GM21619 (cell line): ENCODE measurements at regions not wholly inside any gene's neighbourhood (a gene's known extent, or its start where the extent isn't known, plus 50 kb on each side); places are given as distances from the start of the nearest gene placed in this dataset.

ENCODE experiments used
- ATAC-seq: cut with Tn5 transposase; IDR thresholded peaks from one replicate; pipeline ENCODE4 v1.9.1; 2021; ENCODE audit not compliant: unreplicated experiment

DNA sequence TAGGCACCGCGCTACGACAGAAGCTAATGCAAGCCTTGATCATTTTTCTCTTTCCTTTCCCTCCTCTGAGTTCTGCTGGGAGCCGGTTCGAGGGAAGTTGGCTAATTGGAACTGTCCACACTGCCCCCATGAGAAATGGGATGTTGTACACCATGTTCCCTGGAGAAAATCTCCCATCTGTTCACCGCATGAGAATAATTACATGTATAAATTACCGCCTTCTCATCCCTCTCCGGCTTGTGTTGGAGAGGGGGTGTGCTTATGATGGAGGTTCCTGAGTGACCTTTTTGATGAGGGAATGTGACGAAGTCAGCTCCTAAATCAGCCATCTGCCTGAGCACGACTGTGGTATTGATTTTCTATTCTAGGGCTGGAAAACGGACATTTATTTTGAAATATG is 320.2 kb upstream of the SULF2 start:
- ATAC-seq: no peak

DNA sequence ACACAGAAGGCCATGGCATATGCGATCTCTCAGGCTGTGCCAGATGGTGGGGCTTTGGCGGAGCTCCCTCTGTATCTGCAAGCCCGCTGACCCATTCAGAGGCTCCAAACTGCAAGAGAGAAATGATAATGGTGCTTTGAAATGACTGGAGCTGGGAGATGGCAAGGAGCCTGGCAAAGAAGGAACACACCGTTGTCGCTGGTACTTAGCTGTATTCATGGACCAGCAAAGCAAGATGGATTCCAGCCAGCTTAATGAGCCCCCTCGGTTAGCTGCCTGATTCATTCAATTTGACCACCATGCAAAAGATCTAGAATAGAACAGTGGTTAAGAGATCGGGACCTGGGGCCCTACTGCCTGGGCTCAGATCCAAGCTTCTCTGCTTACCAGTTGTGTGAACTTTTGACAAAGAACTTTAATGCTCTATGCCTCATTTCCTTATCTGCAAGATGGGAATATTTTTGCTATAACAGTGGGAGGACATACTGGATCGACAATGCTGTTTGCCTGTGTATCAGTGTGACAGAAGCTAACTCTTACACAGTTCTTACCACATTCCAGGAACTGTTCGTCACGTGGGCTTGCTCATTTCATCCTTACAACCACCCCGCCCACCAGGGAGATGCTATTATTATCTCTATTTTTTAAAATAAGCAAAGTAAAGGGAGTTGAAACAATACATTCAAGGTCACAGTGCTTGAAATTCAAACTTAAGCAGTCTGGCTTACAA is 317.8 kb upstream of the SULF2 start:
- ATAC-seq: no peak

DNA sequence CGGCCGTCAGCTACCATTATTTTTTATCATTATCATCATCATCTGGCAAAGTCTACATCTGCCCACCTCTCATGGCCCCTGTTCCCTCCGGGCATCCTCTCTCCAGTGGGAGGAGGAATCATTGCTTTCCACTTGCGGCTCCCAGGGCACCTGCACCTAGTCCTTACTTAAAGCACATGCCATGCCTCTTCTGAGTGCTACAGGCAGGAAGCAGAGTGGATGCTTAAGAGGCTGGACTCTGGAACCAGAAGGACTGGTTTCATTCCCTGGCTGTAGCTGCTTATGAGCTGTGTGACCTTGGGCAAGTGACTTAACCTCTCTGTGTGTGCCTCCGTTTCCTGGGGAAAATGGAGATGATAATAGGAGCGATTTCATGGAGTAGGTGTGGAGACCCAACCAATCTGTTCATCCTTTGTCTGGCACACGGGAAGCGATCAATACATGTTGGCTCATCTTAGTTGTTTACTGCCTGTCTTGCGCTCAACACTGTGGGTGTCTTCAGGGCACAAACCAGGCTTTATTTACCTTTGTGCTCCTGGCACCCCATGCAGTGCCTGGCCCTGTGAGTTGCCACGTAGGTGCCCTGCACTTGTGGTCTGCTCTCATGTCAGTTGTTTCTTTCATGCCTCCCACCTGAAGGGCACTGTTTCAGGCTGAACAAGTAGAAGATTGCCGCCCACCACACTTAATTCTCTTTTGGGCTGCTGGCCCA is 317.0 kb upstream of the SULF2 start:
- no peak for ATAC-seq

DNA sequence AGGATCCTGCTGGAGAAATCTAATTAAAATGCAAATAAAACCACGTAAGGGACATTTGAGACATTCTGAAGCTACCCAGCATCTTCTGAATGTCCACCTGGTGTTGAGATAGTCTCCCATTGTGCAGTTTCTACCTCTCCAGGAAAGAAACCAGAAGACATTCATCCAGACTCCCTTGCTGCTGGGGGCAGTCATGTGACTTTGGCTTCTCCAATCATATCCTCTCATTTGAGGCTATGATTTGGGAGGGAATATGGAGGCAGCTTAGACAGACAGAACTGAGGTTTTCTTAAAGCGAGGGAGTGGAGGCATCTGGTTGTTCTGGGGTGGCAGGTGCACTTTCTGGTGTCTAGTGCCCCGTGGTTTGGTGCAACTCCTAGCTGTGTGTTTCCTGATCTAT is 315.2 kb upstream of the SULF2 start:
- no peak for ATAC-seq

DNA sequence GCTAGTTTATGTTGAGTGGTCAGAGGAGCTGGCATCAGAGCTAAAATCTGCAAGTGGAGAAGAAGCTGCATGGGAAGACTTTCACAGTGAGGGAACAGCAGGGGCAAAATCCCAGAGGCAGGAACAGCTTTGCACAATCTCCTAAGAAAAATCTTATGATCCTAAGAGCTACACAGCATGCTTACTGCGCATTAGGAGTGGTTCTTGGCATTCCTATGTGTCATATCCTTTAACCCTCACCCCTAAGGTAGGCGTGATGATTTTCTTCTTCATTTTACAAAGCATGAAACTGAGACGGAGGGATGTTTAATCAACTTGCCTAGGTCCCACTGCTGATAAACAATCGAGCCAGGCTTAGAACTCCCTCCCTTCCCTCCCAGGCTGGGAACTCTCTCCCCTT is 313.6 kb upstream of the SULF2 start:
- no peak for ATAC-seq

DNA sequence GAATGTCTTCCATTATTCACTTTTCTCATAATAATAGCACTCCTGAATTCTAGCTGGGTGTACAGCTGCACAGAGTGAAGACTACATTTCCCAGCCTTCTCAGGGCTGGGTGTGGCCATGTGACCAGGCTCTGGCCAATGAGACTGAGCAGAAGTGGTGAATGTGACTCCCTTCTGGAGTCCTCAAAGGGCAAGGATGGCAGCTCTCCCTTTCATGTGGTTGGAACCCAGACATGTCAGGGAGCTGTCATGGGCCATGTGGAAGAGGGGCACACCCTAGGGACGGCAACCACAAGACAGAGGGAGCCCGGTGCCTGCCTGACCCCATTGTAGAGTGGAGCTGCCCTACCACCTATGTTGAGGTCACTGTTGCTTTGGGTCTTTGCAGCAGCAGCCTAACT is 312.8 kb upstream of the SULF2 start:
- ATAC-seq: no peak

DNA sequence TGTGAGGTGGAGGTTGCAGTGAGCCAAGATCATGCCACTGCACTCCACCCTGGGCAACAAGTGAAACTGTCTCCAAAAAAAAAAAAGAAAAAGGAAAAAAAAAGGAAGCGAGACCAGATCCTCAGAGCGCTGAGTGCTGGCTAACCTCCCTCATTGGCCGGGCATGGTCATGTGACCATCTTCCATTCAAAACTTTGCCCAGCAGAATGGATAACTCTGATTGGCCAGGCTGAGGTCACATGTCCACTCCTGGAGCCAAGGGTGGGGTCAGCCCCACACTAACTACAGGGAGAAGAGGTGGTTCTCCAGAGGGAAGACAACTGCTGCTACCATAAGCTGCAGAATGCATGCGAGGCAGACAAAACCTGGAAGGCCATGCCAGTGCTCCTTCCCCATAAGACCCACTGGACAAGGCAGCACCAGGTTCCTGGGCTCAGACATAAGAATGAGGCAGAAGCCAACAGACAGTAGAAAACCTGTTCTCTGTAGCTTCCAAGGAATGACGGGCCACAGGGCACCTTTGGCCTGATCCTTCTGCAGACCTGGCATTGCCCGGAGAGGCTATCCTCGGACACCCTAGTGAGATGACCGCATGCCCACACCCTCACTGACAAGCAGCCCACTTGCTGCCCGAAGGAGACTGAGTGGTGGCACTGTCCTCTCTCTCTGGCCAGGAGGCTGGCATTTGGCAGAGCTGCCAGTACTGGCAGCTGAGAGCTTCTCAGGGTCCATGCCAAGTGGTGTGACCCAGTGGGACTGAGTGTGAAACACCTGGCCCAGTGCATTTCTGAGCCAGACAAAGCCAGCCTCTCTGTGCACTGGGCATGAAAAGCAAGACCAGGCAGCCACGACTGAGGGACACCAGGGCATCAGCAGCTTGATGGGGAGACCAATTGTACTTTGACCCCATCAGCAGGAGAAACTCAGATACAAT is 311.9 kb upstream of the SULF2 start:
- no peak for ATAC-seq

DNA sequence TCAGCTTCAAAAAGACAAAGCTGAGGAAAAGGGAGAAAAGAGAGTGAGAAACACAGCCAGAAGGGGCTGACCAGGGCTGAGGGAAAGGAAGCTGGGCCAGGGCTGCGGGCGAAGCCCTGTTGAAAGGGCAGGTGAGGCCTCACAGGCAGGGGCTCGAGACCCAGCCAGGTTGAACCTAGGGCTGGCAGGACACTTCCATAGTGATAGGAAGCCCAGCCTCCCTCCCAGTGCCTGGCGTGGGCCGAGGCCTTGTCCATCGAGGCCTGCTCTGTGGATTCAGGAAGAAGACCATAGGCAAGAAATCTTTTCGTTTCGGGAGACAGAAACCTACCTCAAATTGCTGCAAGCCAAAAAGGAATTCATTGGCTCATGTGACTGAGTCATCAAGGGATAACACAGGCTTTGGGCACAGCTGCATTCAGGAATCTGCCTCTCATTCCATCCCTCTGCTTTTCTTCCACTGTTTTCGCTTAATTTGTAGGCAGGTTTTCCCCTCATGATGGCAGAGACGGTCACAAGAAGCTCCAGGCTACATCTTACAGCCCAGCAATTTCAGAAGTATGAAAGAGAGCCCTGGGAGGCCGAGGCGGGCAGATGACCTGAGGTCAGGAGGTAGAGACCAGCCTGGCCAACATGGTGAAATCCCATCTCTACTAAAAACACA is 311.1 kb upstream of the SULF2 start:
- ATAC-seq: no peak

DNA sequence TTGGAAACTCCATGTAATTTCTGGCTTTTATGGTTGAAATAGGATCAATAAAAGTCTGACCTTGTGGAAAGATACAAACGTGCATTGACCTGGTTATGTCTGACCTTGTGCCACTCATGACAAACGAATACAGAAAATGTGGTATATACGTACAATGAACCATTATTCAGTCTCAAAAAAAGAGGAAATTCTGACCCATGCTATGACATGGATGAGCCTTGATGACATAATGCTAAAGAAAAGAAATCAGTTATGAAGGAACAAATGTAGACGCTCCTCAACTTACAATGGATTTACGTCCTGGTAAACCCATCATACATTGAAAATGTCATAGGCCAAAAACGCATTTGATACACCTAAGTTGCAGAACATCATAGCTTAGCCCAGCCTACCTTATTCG is 309.7 kb upstream of the SULF2 start:
- ATAC-seq: no peak

DNA sequence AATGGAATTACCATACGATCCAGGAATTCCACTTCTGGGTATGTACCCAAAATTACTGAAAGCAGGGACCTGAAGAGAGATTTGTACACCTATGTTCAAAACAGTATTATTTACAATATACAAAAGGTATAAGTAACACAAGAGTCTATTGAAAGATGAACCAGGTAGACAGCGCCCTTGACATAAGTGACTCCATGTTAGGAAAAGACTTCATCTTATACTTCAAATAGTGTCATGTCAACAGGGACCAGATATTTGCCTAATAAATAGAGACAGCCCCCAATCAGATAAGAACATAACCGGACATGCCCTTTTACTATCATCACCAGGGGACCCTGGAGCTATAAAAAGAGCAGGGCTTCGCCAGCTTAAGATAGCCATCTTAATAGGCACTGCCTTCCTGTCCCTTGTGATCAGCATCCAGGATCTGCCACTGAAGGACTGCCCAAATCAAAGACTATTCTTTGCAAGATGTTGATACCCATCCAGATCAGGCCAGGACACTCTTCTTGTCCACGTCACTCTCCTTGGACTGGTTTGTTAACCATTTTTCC is 309.0 kb upstream of the SULF2 start:
- ATAC-seq: no peak

DNA sequence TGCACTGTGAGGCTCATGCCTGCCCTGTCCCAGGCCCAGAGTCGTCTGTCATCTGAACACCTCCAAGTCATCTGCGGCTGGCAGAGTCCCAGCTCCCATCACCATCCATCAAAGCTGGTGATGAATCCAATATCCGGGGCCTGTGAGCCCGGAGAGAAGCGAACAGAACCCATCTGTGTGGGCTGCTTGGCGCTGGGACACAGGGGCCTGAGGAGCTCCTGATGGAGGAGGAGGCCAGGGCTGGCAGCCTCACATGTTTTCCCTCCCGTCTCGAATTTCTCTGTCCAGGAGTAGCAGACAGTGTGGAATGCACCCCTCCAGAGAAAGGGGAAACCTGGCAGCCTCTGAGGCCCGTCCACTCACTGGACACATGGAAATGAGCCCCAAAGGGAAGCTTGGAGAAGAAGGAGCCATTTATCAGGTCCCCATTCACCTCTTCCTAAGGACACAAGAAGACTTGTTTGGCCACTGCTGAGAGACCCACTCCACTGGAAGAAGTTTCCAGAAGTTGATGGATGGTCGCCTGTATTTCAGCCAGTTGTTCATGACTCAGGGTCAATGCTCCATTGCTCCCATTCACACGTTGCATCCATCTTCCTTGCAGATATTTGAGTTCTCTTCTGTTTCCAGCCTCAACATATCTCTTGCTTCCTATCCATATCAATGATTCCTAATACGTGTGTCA is 307.5 kb upstream of the SULF2 start:
- ATAC-seq: no peak

DNA sequence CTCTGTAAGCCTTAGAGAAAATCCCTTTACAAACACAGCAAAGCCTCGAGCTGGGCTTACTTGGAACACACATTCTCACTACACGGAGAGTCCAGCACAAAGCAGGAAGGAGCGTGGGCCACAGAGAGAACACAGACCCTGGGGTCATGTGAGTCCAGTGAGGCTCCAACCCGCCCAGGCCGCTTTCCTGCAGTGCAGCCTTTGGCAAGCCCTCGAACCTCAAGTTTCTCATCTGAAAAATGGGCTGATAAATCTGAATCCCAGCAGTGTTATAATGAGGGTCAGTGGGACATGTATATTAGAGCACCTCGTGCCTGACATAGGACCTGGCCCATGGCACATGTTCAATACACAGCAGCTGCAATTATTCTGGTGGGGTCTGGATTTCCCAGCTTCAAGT is 305.5 kb upstream of the SULF2 start:
- ATAC-seq: no peak

DNA sequence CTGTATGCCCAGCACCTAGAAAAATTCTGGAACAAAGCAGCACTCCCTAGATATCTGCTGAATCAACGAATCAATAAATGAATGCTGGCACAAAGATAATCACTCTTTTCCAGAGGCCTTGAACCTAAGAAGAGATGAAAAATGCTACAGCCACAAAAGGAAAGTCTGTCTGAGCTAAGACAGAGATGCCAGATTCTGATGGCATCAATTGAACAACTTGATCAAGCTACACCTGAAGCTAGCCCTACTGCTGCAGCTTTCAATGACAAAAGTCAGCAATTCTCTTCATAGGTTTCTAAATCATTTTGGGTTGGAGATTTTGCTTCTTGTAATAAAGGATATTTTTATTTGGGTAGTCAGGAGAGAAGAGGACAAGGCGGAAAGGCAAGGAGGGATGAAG is 305.0 kb upstream of the SULF2 start:
- no peak for ATAC-seq

DNA sequence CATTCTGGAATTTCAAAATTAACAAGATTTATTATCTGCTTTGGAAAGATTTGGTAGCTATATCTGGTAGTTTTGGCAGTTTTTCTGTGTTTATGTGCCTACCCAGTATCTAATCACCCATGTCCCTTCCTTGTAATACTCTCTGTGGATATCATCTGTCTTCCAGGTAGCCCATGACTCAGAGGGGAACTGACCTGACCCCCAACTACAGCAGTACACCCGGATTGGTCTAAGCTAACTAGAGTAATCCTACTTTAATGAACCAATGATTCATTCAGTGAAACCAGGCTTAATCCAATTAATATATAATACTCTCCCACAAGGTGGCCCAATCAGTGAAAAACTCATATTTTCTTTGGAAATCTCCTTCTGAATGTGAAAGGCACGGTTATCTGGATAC is 295.3 kb upstream of the SULF2 start:
- ATAC-seq: no peak

DNA sequence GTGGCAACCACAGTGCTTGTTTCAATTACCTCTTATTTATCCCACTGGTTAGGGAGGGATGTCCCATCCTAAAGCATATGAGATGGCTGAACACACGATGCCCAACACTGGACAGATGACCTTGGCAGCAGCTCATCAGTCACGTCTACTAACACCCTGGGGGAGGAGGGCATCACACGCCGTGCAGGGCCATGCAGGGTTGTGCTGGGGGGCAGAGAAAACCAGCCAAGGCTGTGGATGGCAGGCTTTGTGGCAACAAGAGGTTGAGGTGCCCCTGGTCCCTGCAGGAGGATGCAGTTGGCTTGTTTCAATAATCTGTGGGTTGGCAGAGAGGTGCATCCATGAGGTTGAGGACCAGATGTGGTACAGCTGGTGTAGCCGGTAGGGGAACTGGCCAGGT is 293.7 kb upstream of the SULF2 start:
- ATAC-seq: no peak

DNA sequence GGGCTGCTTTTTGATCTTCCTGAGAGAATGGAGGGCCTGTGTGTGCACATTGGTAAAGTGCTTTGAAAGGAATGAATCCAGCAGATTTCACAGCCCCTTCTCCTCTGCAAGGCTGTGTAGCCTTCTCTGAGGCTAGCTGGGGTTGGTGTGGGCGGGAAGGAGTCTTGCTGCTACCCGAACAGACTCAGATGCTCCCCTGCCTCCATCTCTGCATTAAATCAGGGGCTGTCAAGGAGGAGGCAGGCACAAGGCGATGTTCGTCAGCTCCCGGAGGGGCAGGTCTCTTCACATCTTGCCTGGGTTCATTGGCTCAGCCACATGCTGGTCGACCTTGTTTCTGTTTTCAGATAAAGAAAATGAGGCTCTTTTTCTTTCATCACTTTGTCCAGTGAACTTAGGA is 291.5 kb upstream of the SULF2 start:
- ATAC-seq: no peak

DNA sequence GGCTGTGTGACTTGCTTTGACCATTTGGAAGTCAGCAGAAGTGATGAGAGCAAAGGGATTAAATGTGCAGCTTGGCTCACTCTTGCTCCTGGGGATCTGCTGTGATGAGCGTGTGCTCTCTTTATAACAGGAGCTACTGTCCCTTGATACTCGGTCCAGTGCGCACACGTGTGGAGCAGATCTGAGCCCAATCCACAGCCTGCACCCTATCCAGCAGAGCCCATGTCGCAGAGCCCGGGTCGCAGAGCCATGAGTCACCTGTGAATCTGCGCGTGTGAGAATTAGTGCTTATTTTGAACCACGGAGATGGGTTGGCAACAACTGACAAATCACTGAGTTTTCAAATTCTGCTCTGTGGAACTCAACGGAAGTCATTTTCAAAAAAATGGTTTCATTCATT is 291.0 kb upstream of the SULF2 start:
- ATAC-seq: no peak

DNA sequence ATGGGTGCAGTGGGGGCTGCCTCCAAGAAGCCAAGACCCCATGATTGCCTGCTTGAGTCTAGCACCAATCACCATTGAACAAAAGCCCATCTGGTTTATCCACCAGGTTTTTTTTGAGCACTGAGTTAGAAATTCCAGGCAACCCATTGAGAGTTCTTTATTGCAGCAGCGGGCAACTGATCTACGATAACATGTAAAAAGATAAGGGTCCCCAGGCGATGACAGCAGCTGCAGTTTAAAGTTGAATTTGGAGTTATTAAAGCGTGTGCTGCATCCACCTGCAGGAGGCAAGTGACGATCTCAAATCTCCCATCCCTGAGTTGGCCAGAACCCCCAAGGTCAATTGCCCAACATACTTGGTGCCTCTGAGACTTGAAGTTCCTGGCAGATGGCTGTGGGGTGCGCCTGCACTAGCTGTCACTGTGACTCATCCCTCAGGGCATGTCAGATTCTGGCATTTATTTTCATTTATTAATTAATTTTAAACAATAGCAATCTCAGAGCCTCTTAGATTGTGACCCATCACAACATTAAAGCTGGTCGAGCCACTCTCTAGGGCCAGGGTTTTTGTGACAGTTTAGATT is 290.4 kb upstream of the SULF2 start:
- ATAC-seq: no peak

DNA sequence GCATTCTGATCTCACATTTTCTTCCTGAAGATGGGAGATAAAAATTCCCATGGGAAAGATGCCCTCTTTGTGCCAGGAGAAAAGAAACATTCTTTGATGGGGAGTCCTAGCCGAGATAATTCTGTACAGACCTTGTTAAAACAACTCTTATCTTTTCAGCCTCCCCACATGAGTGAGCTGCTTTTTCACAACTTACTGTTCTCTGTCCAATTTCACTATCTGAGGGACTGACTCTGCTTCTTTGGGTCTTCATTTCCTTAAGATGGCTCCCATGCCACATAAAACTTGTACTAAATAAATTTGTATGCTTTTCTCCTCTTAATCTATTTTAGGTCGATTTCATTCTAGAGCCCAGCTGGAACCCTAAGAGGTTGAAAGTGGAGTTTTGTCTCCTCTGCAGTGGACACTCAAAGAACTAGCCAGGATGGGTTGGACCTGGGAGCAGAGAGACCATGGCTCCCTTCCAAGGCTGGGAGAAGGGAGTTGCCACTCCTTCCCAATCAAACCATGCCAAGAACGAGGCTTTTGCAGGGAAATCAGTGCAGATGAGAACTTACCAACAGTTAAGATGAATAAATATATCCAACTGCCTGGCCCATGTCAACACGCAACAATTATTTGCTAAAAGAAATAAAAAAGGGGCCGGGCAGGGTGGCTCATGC is 285.8 kb upstream of the SULF2 start:
- no peak for ATAC-seq

DNA sequence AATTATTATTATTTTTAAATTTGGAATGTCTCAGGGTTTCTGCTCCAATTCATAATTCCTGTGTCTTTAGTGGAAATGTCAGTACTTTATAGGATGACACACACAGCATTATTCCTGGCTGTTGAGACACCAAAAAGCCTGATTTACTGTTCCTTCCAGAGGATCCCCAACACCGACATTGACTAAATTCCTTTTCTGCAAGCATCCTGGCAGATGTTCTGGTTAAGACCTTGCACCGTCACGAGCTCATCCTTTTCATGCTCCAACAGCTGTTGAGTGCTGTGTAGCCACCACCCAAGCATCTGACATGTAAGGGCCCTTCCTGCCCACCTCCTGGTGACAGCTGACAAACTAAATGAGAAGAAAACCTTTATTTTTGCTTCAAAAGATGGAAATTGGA is 284.3 kb upstream of the SULF2 start:
- ATAC-seq: no peak
